Epithelial cell of esophagus (primary cell): ENCODE measurements at regions not wholly inside any gene's neighbourhood (a gene's known extent, or its start where the extent isn't known, plus 50 kb on each side); places are given as distances from the start of the nearest gene placed in this dataset.

Source experiments
- DNase-seq: peaks from one replicate; pipeline ENCODE4 v3.0.0; 2010; ENCODE audit warnings: low read depth
- H3K4me3 ChIP-seq: 2 replicates; pipeline ENCODE4 v1.5.1; 2011; ENCODE audit warnings: mild to moderate bottlenecking, low read length, control low read depth
- TF ChIP-seq, protein P1 (sequence below): IDR thresholded peaks from 2 replicates; pipeline ENCODE4 v1.5.1; 2011; ENCODE audit warnings: low read depth, mild to moderate bottlenecking, low read length, control low read depth, inconsistent platforms; ENCODE audit not compliant: insufficient read depth; ENCODE audit errors: missing control alignments

DNA sequence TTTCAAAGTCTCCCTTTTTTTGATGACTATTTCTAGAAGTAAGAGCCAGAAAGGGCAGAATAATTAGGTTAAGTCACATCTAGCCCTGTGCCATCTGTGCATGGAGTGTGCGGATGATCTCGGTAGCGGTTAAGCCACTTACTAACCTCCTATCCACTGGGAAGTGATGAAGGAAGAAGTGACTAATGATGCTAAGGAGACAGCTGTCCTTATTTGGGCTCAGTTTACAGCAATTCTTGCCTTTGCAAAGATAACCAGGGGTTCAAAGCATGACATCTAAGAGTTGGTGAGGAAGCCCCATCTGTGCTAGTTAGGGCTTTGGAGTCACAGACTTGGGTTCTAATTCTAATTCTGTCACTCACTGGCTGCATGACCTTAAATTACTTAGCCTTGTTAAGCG is 62.4 kb upstream of the RREB1 start:
- TF ChIP-seq, protein P1, sequence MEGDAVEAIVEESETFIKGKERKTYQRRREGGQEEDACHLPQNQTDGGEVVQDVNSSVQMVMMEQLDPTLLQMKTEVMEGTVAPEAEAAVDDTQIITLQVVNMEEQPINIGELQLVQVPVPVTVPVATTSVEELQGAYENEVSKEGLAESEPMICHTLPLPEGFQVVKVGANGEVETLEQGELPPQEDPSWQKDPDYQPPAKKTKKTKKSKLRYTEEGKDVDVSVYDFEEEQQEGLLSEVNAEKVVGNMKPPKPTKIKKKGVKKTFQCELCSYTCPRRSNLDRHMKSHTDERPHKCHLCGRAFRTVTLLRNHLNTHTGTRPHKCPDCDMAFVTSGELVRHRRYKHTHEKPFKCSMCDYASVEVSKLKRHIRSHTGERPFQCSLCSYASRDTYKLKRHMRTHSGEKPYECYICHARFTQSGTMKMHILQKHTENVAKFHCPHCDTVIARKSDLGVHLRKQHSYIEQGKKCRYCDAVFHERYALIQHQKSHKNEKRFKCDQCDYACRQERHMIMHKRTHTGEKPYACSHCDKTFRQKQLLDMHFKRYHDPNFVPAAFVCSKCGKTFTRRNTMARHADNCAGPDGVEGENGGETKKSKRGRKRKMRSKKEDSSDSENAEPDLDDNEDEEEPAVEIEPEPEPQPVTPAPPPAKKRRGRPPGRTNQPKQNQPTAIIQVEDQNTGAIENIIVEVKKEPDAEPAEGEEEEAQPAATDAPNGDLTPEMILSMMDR = no peak
- DNase-seq = no peak
- H3K4me3 ChIP-seq = no peak overlapping the region

DNA sequence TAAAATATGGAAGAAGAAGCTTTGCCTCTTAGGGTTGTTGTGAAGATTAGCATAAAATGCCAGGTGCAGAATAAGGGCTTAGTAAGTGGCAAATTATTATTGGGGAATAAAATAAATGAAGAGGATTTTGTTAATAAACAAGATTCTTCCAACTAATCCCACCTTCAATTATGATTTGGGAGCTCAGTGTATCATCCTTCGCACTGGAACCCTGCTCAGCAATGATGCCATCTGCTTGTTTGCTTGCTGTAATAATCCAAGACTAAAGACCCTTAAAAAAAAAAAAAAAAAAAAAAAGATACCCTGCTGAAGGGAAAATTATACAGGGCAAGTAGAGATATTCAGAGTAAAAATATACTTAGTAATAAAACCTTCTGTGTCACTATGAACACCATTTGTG is 62.0 kb upstream of the RREB1 start:
- TF ChIP-seq, protein P1 = no peak
- H3K4me3 ChIP-seq = no peak overlapping the region
- no peak for DNase-seq

DNA sequence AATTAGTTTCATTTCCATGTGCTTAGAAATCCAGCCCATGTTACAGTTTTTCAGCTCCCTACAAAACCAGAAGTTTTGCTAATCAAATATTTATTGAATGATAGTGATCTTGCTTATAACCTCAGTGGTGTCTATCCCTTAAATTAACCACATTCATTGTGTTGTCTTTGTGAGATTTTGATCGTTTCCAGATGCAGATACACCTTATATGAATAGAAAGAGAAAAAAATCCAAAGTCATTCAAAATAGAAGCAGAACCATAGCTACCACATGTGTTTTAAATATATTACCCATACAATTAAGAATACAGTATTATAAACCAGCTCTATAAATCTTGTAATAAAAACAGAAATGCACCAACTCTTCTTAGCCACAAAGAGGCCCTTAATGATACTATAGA is 60.6 kb upstream of the RREB1 start:
- TF ChIP-seq, protein P1 = no peak
- DNase-seq = no peak
- no peak overlapping the region for H3K4me3 ChIP-seq

DNA sequence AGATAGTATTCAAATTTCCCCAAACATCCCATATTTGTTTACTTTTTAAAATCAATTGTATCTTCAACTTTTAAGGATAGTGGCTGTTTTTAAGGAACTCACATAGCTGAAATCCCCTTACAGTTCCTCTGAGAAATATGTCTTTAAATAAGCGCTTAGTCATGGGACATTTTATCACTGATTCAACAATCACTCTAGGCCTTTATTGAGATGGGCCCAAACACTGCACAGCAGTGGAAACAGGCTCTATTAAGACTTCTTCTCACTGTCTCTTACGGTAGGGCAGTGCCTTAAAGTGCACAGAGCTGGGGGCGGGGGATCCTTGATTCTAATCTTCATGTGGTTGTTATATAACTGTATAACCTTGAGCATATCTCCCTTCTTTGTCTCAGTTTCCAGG is 59.8 kb upstream of the RREB1 start:
- peak; percentile 24 for DNase-seq
- no peak overlapping the region for H3K4me3 ChIP-seq
- TF ChIP-seq, protein P1 = no peak

DNA sequence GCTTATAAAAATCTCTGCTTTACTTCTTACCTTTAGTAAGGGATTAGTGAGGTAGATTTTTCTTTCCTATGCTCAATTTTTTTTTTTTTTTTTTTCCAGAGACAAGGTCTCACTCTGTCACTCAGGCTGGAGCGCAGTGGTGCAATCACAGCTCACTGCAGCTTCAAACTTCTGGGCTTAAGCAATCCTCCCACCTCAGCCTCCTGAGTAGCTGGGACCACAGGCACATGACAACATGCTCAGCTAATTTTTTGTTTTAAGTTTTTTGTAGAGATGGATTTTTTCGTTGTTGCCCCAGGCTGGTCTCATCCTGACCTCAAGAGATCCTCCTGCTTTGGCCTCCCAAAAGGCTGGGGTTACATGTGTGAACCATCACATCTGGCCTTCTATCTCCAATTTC is 58.9 kb upstream of the RREB1 start:
- TF ChIP-seq, protein P1 = no peak
- no peak for DNase-seq
- no peak overlapping the region for H3K4me3 ChIP-seq

DNA sequence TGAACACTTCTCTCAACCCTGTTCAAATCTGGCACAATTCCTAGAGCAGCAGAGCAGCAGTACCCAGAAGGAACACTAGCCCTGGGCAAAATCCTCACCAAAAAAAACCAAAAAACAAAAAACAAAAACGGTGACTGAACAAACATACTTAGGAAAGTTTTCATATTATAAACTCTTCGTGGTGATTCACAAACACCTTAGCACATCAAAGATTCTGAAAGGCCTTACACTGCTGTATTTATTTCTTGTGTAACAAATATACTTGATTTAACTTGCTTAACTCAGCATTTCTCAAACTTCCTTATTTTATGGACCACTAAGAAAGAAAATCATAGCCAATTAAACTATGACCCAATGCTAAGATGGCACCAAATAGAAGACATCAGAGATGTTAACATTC is 57.8 kb upstream of the RREB1 start:
- TF ChIP-seq, protein P1 = no peak
- DNase-seq = peak; percentile 25
- no peak overlapping the region for H3K4me3 ChIP-seq

DNA sequence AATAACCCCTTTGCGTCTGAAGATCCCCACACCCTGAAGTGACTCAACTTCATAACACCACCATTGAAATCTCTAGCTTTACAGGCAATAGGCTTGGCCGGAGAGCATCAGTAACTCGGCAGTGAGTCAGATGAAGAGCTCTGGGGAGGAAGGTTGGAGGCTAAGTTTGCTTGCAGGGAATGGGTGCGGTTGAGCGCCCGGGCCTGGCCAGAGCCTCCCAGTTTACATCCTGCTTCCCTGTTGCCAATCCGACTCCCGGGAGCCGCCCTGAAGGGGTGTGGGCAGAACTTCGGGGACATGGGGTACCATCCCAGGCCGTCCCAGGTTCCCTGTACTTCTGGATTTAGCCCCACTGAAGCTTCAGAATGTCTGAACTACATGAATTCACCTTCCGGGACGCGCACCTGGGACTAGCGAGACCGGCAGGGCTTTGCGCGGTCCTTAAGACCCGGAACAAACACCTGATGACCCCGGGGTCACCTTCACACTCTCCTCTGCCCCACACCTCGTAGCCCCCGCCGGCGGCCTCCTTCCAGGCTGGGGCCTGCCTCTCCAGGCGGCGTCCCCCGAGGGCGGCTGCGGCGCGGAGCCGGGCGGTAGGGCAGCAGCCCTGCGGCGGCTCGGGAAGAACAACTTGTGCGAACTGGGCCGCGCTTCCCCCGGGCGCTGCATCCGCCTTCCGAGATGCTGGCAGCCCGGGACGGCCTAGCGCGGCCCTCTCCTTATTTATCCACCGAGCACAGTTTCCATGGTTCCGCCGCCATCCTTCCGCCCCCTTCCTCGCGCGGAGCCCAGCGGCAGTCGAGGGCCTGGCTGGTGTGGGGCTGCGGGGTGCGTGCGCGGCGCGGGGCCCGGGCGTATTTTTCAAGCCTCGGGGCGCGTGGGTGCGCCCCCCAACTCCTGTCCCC is 56.6 kb upstream of the RREB1 start:
- DNase-seq = peak; percentile 98
- TF ChIP-seq, protein P1 = no peak
- H3K4me3 ChIP-seq = peak overlapping the region; percentile 46
